ENCODE measurements at regions not wholly inside any gene's neighbourhood (a gene's known extent, or its start where the extent isn't known, plus 50 kb on each side); places are given as distances from the start of the nearest gene placed in this dataset.

- TF ChIP-seq CTCF (IDR thresholded peaks at IDR 0.05): no peak
- TF ChIP-seq POLR2A (IDR thresholded peaks at IDR 0.05): no peak
These were observed 70.4 kb upstream of the CYP1B1 start for GRCh38 chr2:38146275-38146906.
